ENCODE measurements at regions not wholly inside any gene's neighbourhood (a gene's known extent, or its start where the extent isn't known, plus 50 kb on each side); places are given as distances from the start of the nearest gene placed in this dataset.

DNA sequence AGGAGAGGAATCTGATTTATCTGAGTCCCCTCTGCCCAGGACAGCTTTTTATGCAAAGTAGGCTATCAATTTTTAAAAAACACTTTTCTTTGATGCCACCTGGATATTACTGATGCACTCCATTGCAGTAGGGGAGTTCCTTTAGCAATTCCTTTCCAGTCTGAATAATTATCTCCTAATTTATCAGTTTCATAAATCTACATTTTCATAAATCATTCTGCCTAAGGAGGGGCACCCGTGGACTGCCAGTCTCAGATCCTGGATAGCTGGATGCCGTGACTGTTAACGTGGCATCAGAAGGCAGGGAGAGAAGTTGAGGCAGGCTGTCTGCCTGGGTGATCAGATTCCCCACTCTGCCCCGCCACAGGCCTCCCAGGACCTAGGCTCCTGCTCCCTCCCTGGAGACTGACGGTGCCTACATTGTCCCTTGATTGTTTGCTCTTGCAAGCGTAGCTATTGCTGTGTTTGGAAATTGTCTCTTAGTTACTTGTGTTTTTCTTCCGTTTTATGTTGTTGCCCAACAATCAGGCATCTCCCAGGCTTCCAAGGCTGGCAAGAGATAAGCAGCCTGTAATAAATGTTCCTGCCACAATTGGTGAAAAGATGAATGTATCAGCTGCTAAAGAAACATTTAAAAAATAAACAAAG lies 75.2 kb downstream of the KATNIP start:
- no peaks in the 10 kb centered on the region for H3K36me3 ChIP-seq (ENCODE audit: control insufficient read depth, insufficient read depth, low read length)
- no peaks in the 10 kb centered on the region for H3K9me3 ChIP-seq (replicated peaks; ENCODE audit: control insufficient read depth, insufficient read depth, low read depth, low read length)
- no TSS peak for BruUV-seq (replicated peaks)
- no peak for DNase-seq (ENCODE audit: extremely low read depth in 1 of 4, low spot score in 3 of 4)
- in situ Hi-C loops (cut with MboI) (no loop called here), intact Hi-C loops (cut with micrococcal nuclease) (no loop called here)
- no peak for ATAC-seq
- ChIA-PET CTCF (ENCODE audit: low intra/inter-chr PET ratio) (no interaction called here), POLR2A (interaction anchor here (2.3 kb wide), 1 partner anchor 10 kb away, joined by 7 read pairs; no protein-coding TSS in a partner anchor)
- no peak overlapping the region for H3K27ac ChIP-seq (ENCODE audit: extremely low read depth, low read depth, low read length)
- H3K27me3 ChIP-seq (ENCODE audit: control insufficient read depth in 2 of 2, insufficient read depth in 2 of 2, low read length in 2 of 2), result no peaks in the 10 kb centered on the region
- H2AFZ ChIP-seq (ENCODE audit: low read depth, low read length), result no peak overlapping the region
- WGBS (ENCODE audit: insufficient coverage, low coverage, missing lambda C conversion rate), result 49% methylated on average over 7 of the region's 7 CpGs
- TF ChIP-seq, protein P1, sequence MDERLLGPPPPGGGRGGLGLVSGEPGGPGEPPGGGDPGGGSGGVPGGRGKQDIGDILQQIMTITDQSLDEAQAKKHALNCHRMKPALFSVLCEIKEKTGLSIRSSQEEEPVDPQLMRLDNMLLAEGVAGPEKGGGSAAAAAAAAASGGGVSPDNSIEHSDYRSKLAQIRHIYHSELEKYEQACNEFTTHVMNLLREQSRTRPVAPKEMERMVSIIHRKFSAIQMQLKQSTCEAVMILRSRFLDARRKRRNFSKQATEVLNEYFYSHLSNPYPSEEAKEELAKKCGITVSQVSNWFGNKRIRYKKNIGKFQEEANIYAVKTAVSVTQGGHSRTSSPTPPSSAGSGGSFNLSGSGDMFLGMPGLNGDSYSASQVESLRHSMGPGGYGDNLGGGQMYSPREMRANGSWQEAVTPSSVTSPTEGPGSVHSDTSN (CRISPR knock-in tag; IDR thresholded peaks at IDR 0.05; ENCODE audit: low read depth), result no peak
- TF ChIP-seq, protein P1 (tag; conservative IDR thresholded peaks at IDR 0.05; ENCODE audit: low read depth), result peak; percentile 48
- TF ChIP-seq POLR2G (IDR thresholded peaks at IDR 0.05; ENCODE audit: low read depth, low read length) (no peak), FOXJ2 (tag; IDR thresholded peaks at IDR 0.05) (peak; percentile 52; the same call in 1 of the 2 replicates)
- no peak overlapping the region for H3K4me2 ChIP-seq (ENCODE audit: insufficient read depth, low read length)
- no peak overlapping the region for H3K9ac ChIP-seq (ENCODE audit: insufficient read depth in 1 of 2, low read depth in 2 of 2, low read length in 2 of 2)
- H4K20me1 ChIP-seq (replicated peaks; ENCODE audit: control insufficient read depth, insufficient read depth, low read length), result no peaks in the 10 kb centered on the region
- H3K4me1 ChIP-seq (replicated peaks in 1 of 2; ENCODE audit: control insufficient read depth in 2 of 2, insufficient read depth in 2 of 2, low read length in 2 of 2), result no peaks in the 10 kb centered on the region; a peak in 1 of 5 replicates
- no peaks in the 10 kb centered on the region for H3K9me1 ChIP-seq (ENCODE audit: control insufficient read depth, insufficient read depth, low read length)
- FAIRE-seq, result no peak
- no peaks in the 10 kb centered on the region for H3K79me2 ChIP-seq (ENCODE audit: control insufficient read depth, insufficient read depth, low read length)
- no peak overlapping the region for H3K4me3 ChIP-seq
